ENCODE measurements at regions not wholly inside any gene's neighbourhood (a gene's known extent, or its start where the extent isn't known, plus 50 kb on each side); places are given as distances from the start of the nearest gene placed in this dataset.

GRCh38 chr5:34597034-34598027 is 58.8 kb upstream of the RAI14 start (continued):
- TF ChIP-seq RORB (CRISPR knock-in tag; IDR thresholded peaks at IDR 0.05) = no peak
- TF ChIP-seq MLX (CRISPR knock-in tag; IDR thresholded peaks at IDR 0.05) = no peak
- no peak for TF ChIP-seq ZNF219 (CRISPR knock-in tag; IDR thresholded peaks at IDR 0.05; ENCODE audit: borderline replicate concordance)

GRCh38 chr5:34598177-34598794 is 57.8 kb upstream of the RAI14 start:
- Mint-ChIP-seq H3K27me3 (ENCODE audit: low read depth) (no peaks in the 10 kb centered on the region; the same call in 1 of the 2 replicates), H3K36me3 (peaks cover 2% of the 10 kb centered on the region; the same call in 1 of the 2 replicates), H3K4me1 (peaks cover 17% of the 10 kb centered on the region), H3K27ac (no peak overlapping the region), H3K9me3 (peaks cover 11% of the 10 kb centered on the region), H3K4me3 (no peak overlapping the region)
- ChIA-PET POLR2A (no interaction called here), CTCF (no interaction called here)
- DNase-seq (ENCODE audit: low spot score) (no peak), ATAC-seq (no peak)
- TF ChIP-seq TP53 (CRISPR knock-in tag; IDR thresholded peaks at IDR 0.05) (no peak), TEAD4 (CRISPR knock-in tag; IDR thresholded peaks at IDR 0.05) (no peak), ELF4 (CRISPR knock-in tag; IDR thresholded peaks at IDR 0.05; ENCODE audit: low read depth) (no peak), USF2 (CRISPR knock-in tag; IDR thresholded peaks at IDR 0.05) (no peak), TCF7 (CRISPR knock-in tag; IDR thresholded peaks at IDR 0.05; ENCODE audit: low read depth) (no peak), ZMAT4 (CRISPR knock-in tag; IDR thresholded peaks at IDR 0.05) (no peak), SOX15 (CRISPR knock-in tag; IDR thresholded peaks at IDR 0.05) (no peak), ZBTB43 (CRISPR knock-in tag; IDR thresholded peaks at IDR 0.05) (no peak), ATF3 (CRISPR knock-in tag; conservative IDR thresholded peaks at IDR 0.05) (no peak), ESRRA (CRISPR knock-in tag; IDR thresholded peaks at IDR 0.05; ENCODE audit: borderline replicate concordance) (no peak), NFYB (CRISPR knock-in tag; conservative IDR thresholded peaks at IDR 0.05; ENCODE audit: low read depth) (no peak)

- Mint-ChIP-seq H3K4me3 (no peak overlapping the region), H3K4me1 (peaks cover 23% of the 10 kb centered on the region), H3K27ac (no peak overlapping the region), H3K36me3 (peaks cover 2% of the 10 kb centered on the region; the same call in 1 of the 2 replicates), H3K9me3 (peaks cover 11% of the 10 kb centered on the region), H3K27me3 (ENCODE audit: low read depth) (no peaks in the 10 kb centered on the region; the same call in 1 of the 2 replicates)
- CTCF ChIA-PET = no interaction called here
- POLR2A ChIA-PET = interaction anchor here (0.7 kb wide), 1 partner anchor 88 kb away, joined by 3 read pairs; no protein-coding TSS in a partner anchor
- ATAC-seq (no peak), DNase-seq (ENCODE audit: low spot score) (no peak)
- no peak for TF ChIP-seq ARID4B (CRISPR knock-in tag; IDR thresholded peaks at IDR 0.05; ENCODE audit: borderline replicate concordance)
- TF ChIP-seq ESRRA (CRISPR knock-in tag; IDR thresholded peaks at IDR 0.05; ENCODE audit: borderline replicate concordance) = no peak
- TF ChIP-seq NFYB (CRISPR knock-in tag; conservative IDR thresholded peaks at IDR 0.05; ENCODE audit: low read depth) = no peak
- TF ChIP-seq HMGXB4 (CRISPR knock-in tag; IDR thresholded peaks at IDR 0.05) = no peak
- no peak for TF ChIP-seq E2F1 (CRISPR knock-in tag; IDR thresholded peaks at IDR 0.05)
- no peak for TF ChIP-seq FOXK1 (CRISPR knock-in tag; IDR thresholded peaks at IDR 0.05)
- TF ChIP-seq NFE2L1 (CRISPR knock-in tag; IDR thresholded peaks at IDR 0.05) = no peak
These were observed 56.5 kb upstream of the RAI14 start for GRCh38 chr5:34599471-34600117.
